ENCODE measurements at regions not wholly inside any gene's neighbourhood (a gene's known extent, or its start where the extent isn't known, plus 50 kb on each side); places are given as distances from the start of the nearest gene placed in this dataset.

- TF ChIP-seq, protein P1, sequence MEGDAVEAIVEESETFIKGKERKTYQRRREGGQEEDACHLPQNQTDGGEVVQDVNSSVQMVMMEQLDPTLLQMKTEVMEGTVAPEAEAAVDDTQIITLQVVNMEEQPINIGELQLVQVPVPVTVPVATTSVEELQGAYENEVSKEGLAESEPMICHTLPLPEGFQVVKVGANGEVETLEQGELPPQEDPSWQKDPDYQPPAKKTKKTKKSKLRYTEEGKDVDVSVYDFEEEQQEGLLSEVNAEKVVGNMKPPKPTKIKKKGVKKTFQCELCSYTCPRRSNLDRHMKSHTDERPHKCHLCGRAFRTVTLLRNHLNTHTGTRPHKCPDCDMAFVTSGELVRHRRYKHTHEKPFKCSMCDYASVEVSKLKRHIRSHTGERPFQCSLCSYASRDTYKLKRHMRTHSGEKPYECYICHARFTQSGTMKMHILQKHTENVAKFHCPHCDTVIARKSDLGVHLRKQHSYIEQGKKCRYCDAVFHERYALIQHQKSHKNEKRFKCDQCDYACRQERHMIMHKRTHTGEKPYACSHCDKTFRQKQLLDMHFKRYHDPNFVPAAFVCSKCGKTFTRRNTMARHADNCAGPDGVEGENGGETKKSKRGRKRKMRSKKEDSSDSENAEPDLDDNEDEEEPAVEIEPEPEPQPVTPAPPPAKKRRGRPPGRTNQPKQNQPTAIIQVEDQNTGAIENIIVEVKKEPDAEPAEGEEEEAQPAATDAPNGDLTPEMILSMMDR (IDR thresholded peaks at IDR 0.05): no peak
- TF ChIP-seq POLR2A (IDR thresholded peaks at IDR 0.05): no peak
Measured at GRCh38 chr15:91408476-91409076, 308.5 kb downstream of the SV2B start.
